Activated T-helper 2 cell treated with anti-CD3 and anti-CD28 coated beads, Interferon-gamma antibody, Interleukin-2, Interleukin-4, amounts not matched to agents 10 μg/mL and 5 μg/mL and 100 μg/mL, durations not matched to agents 14 hours and 24 hours and 36 hours (primary cell): ENCODE measurements at regions not wholly inside any gene's neighbourhood (a gene's known extent, or its start where the extent isn't known, plus 50 kb on each side); places are given as distances from the start of the nearest gene placed in this dataset.
"Not testable (repeated sequence)": the region's sequence is repeated elsewhere in the genome, so short reads cannot be mapped to it uniquely, and the experiment has no call there.

Source experiments
- DNase-seq: peaks from one replicate; pipeline ENCODE4 v3.0.0; 2021; ENCODE audit warnings: low spot score
- H3K27ac Mint-ChIP-seq: one replicate; pipeline ENCODE4 v1.8.0; 2021; ENCODE audit warnings: mixed read lengths
- H3K27me3 Mint-ChIP-seq: one replicate; pipeline ENCODE4 v1.8.0; 2021; ENCODE audit warnings: low read depth, mixed read lengths
- H3K36me3 Mint-ChIP-seq: one replicate; pipeline ENCODE4 v1.8.0; 2021; ENCODE audit warnings: low read depth, mixed read lengths
- H3K4me1 Mint-ChIP-seq: one replicate; pipeline ENCODE4 v1.8.0; 2021; ENCODE audit warnings: low read depth, mixed read lengths
- H3K4me3 Mint-ChIP-seq: one replicate; pipeline ENCODE4 v1.8.0; 2021; ENCODE audit warnings: low read depth, mild to moderate bottlenecking, moderate library complexity, mixed read lengths
- H3K9me3 Mint-ChIP-seq: one replicate; pipeline ENCODE4 v1.8.0; 2021; ENCODE audit warnings: mixed read lengths
- intact Hi-C: fragments of 100-400 bp; cut with micrococcal nuclease; formaldehyde crosslinking; loops from one replicate; pipeline ENCODE4 v1.15.1; 2023

- Mint-ChIP-seq H3K4me3 (no peak overlapping the region), H3K4me1 (no peaks in the 10 kb centered on the region), H3K9me3 (no peaks in the 10 kb centered on the region), H3K27me3 (no peaks in the 10 kb centered on the region), H3K36me3 (no peaks in the 10 kb centered on the region), H3K27ac (no peak overlapping the region)
- no peak for DNase-seq
- intact Hi-C loops, result no loop called here
Measured at GRCh38 chr10:21146436-21146789, 249.3 kb upstream of the NEBL start.

- H3K27ac Mint-ChIP-seq, result no peak overlapping the region
- intact Hi-C loops, result no loop called here
- H3K36me3 Mint-ChIP-seq, result no peaks in the 10 kb centered on the region
- H3K27me3 Mint-ChIP-seq, result no peaks in the 10 kb centered on the region
- no peak overlapping the region for H3K4me3 Mint-ChIP-seq
- no peak for DNase-seq
- no peaks in the 10 kb centered on the region for H3K9me3 Mint-ChIP-seq
- H3K4me1 Mint-ChIP-seq, result no peaks in the 10 kb centered on the region
Measured at GRCh38 chr10:21145751-21146435, 248.8 kb upstream of the NEBL start.

- H3K4me3 Mint-ChIP-seq, result no peak overlapping the region
- intact Hi-C loops, result no loop called here
- no peaks in the 10 kb centered on the region for H3K9me3 Mint-ChIP-seq
- no peaks in the 10 kb centered on the region for H3K27me3 Mint-ChIP-seq
- no peak for DNase-seq
- no peaks in the 10 kb centered on the region for H3K4me1 Mint-ChIP-seq
- no peaks in the 10 kb centered on the region for H3K36me3 Mint-ChIP-seq
- no peak overlapping the region for H3K27ac Mint-ChIP-seq
Measured at GRCh38 chr10:21144047-21144446, 246.9 kb upstream of the NEBL start.

GRCh38 chr10:21141946-21142492, 244.9 kb upstream of the NEBL start:
- no peak overlapping the region for H3K27ac Mint-ChIP-seq
- H3K36me3 Mint-ChIP-seq, result no peaks in the 10 kb centered on the region
- H3K4me1 Mint-ChIP-seq, result no peaks in the 10 kb centered on the region

DNA sequence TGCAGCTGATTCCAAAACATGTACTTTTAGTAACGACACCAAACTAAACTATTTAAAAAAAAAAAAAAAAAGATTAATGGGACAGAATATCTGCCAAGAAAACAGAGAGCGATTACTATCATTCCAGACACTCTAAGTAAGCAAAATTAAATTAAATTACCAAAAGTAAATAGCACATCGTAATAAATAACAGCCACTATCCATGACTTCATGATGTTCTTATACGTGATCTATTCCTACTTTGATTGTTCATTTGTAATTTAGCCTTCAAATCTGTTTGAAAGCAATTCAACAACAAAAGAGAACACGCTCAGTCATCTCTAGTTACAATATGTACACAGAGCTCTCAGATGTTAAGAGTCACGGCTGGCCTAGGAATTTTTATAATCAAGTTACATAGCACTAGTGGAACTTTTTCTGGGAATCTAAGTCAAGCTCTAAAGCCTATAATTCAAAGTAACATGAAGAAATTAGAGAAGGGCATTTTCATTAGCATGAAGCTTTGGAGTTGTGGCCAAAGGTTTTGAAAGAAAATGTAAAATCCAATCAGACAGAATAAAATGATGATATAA, 241.7 kb upstream of the NEBL start:
- H3K27me3 Mint-ChIP-seq, result no peaks in the 10 kb centered on the region
- intact Hi-C loops, result no loop called here
- H3K27ac Mint-ChIP-seq, result no peak overlapping the region
- H3K4me1 Mint-ChIP-seq, result no peaks in the 10 kb centered on the region
- DNase-seq, result no peak
- no peaks in the 10 kb centered on the region for H3K36me3 Mint-ChIP-seq
- no peaks in the 10 kb centered on the region for H3K9me3 Mint-ChIP-seq
- H3K4me3 Mint-ChIP-seq, result no peak overlapping the region

More at GRCh38 chr10:21141946-21142492, 244.9 kb upstream of the NEBL start:
- intact Hi-C loops, result no loop called here
- DNase-seq, result no peak
- no peak overlapping the region for H3K4me3 Mint-ChIP-seq
- no peaks in the 10 kb centered on the region for H3K9me3 Mint-ChIP-seq
- no peaks in the 10 kb centered on the region for H3K27me3 Mint-ChIP-seq

- Mint-ChIP-seq H3K4me3 (no peak overlapping the region), H3K9me3 (no peaks in the 10 kb centered on the region), H3K4me1 (no peaks in the 10 kb centered on the region), H3K27ac (no peak overlapping the region), H3K27me3 (no peaks in the 10 kb centered on the region), H3K36me3 (no peaks in the 10 kb centered on the region)
- DNase-seq, result no peak
- intact Hi-C loops, result no loop called here
Measured at GRCh38 chr10:21135023-21135931, 238.2 kb upstream of the NEBL start.

DNA sequence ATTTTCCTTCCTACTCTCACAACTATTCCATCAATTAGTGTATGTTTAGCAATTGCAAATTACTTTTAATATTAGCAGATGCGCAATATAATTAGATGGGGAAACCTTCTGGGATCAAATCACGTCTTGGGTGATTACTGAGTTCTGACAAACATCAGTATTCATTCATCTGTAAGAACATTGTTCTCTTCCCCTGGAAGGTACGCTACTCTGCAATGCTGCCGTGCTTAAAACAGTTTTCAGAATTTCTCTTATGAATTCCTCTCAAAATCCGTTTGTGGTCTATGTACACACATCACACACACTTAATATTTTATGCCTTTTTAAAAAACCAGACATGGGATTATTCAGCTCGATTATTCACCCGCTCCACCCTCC, 237.5 kb upstream of the NEBL start:
- H3K27ac Mint-ChIP-seq, result no peak overlapping the region
- H3K27me3 Mint-ChIP-seq, result no peaks in the 10 kb centered on the region
- H3K4me3 Mint-ChIP-seq, result no peak overlapping the region
- intact Hi-C loops, result no loop called here
- no peak for DNase-seq
- H3K36me3 Mint-ChIP-seq, result no peaks in the 10 kb centered on the region
- no peaks in the 10 kb centered on the region for H3K4me1 Mint-ChIP-seq
- no peaks in the 10 kb centered on the region for H3K9me3 Mint-ChIP-seq

- intact Hi-C loops, result no loop called here
- Mint-ChIP-seq H3K27me3 (no peaks in the 10 kb centered on the region), H3K36me3 (no peaks in the 10 kb centered on the region), H3K4me3 (no peak overlapping the region), H3K27ac (no peak overlapping the region), H3K9me3 (no peaks in the 10 kb centered on the region), H3K4me1 (no peaks in the 10 kb centered on the region)
- no peak for DNase-seq
Measured at GRCh38 chr10:21130683-21131442, 233.8 kb upstream of the NEBL start.

- Mint-ChIP-seq H3K4me3 (no peak overlapping the region), H3K4me1 (no peaks in the 10 kb centered on the region), H3K36me3 (no peaks in the 10 kb centered on the region), H3K27ac (no peak overlapping the region), H3K9me3 (no peaks in the 10 kb centered on the region), H3K27me3 (no peaks in the 10 kb centered on the region)
- DNase-seq, result no peak
- intact Hi-C loops, result no loop called here
Measured at GRCh38 chr10:21130108-21130507, 233.0 kb upstream of the NEBL start.

- Mint-ChIP-seq H3K4me3 (no peak overlapping the region), H3K27ac (no peak overlapping the region), H3K9me3 (no peaks in the 10 kb centered on the region), H3K4me1 (no peaks in the 10 kb centered on the region), H3K36me3 (no peaks in the 10 kb centered on the region), H3K27me3 (no peaks in the 10 kb centered on the region)
- intact Hi-C loops, result no loop called here
- DNase-seq, result no peak
Measured at GRCh38 chr10:21125471-21126228, 228.5 kb upstream of the NEBL start.

DNA sequence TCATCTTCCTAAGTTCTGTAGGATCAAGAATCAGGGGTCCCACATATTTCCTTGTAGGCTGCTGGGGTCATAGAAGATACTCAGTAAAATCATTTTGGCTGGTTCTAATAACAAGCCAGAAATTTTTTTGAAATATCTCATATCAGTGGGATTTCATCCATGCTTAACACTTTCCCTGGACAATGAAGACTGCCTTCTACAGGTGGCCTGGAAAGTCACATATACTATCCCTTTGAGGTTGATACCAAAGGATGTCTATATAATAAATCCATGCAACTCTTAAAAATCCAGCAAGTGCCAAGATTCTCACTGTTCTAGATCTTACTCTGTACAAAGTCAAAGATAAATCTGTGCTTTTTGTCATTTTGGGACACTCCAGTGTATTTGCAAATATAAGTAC, 225.8 kb upstream of the NEBL start:
- intact Hi-C loops, result no loop called here
- no peaks in the 10 kb centered on the region for H3K36me3 Mint-ChIP-seq
- H3K27ac Mint-ChIP-seq, result no peak overlapping the region
- H3K27me3 Mint-ChIP-seq, result no peaks in the 10 kb centered on the region
- no peak overlapping the region for H3K4me3 Mint-ChIP-seq
- DNase-seq, result no peak
- no peaks in the 10 kb centered on the region for H3K9me3 Mint-ChIP-seq
- no peaks in the 10 kb centered on the region for H3K4me1 Mint-ChIP-seq

- H3K9me3 Mint-ChIP-seq, DNase-seq, H3K27me3 Mint-ChIP-seq, H3K36me3 Mint-ChIP-seq, intact Hi-C loops, H3K4me1 Mint-ChIP-seq, H3K27ac Mint-ChIP-seq, H3K4me3 Mint-ChIP-seq: not testable (repeated sequence)
Measured at GRCh38 chr10:21121822-21122221, 224.7 kb upstream of the NEBL start.
